H1 (cell line): ENCODE measurements at regions not wholly inside any gene's neighbourhood (a gene's known extent, or its start where the extent isn't known, plus 50 kb on each side); places are given as distances from the start of the nearest gene placed in this dataset.

ENCODE experiments used
- CTCF ChIP-seq, 3 experiments: IDR thresholded peaks; 1 replicate in 2 of 3; 2 replicates in 1 of 3; pipeline versions ENCODE4 v1.5.1 to v1.6.1; 2011; ENCODE audit warnings: low read length in 3 of 3, mild to moderate bottlenecking in 3 of 3, inconsistent platforms in 2 of 3, low read depth in 1 of 3, moderate library complexity in 1 of 3; ENCODE audit not compliant: insufficient read depth in 1 of 3; ENCODE audit errors: control extremely low read depth in 1 of 3
- KDM5A ChIP-seq: fragments of 200-600 bp; IDR thresholded peaks from 2 replicates; pipeline ENCODE4 v1.7.1; 2012; ENCODE audit warnings: mild to moderate bottlenecking, low read length, inconsistent platforms, mixed read lengths
- TAF7 ChIP-seq: optimal IDR thresholded peaks from 2 replicates; pipeline ENCODE3; 2011; ENCODE audit warnings: low read depth, mild to moderate bottlenecking, inconsistent platforms, low read length, moderate library complexity, borderline replicate concordance
- TCF12 ChIP-seq: IDR thresholded peaks from 2 replicates; pipeline ENCODE4 v1.6.1; 2011; ENCODE audit warnings: low read depth, mild to moderate bottlenecking, low read length

GRCh38 chr18:57287766-57288165 is 64.6 kb upstream of the ST8SIA3 start:
- no peak for TF ChIP-seq TAF7
- TF ChIP-seq TCF12, result no peak
- no peak for TF ChIP-seq KDM5A
- no peak for TF ChIP-seq CTCF (IDR thresholded peaks at IDR 0.05; ENCODE audit: control extremely low read depth in 1 of 3, insufficient read depth in 1 of 3, low read depth in 1 of 3, low read length in 3 of 3)
